Fibroblast of lung (primary cell): ENCODE measurements at regions not wholly inside any gene's neighbourhood (a gene's known extent, or its start where the extent isn't known, plus 50 kb on each side); places are given as distances from the start of the nearest gene placed in this dataset.

Experiments used
- DNase-seq, 2 donors: peaks; one replicate each; pipeline versions ENCODE4 v3.0.0 to v3.0.0-alpha.2; 2010; ENCODE audit warnings: low read depth in 2 of 2
- H2AFZ ChIP-seq: 2 replicates; pipeline ENCODE4 v1.5.1; 2012; ENCODE audit warnings: low read length, control low read depth, inconsistent platforms
- H3K27ac ChIP-seq: 2 replicates; pipeline ENCODE4 v1.5.1; 2011; ENCODE audit warnings: low read length, control low read depth; ENCODE audit not compliant: insufficient read depth
- H3K27me3 ChIP-seq: 2 replicates; pipeline ENCODE4 v1.5.1; 2011; ENCODE audit warnings: mild to moderate bottlenecking, low read length; ENCODE audit not compliant: control insufficient read depth, insufficient read depth
- H3K36me3 ChIP-seq: 2 replicates; pipeline ENCODE4 v1.5.1; 2011; ENCODE audit warnings: low read length; ENCODE audit not compliant: control insufficient read depth, insufficient read depth
- H3K4me1 ChIP-seq: 2 replicates; pipeline ENCODE4 v1.5.1; 2011; ENCODE audit warnings: low read length; ENCODE audit not compliant: control insufficient read depth, insufficient read depth; ENCODE audit errors: extremely low read depth
- H3K4me2 ChIP-seq: 2 replicates; pipeline ENCODE4 v1.5.1; 2011; ENCODE audit warnings: low read length, control low read depth; ENCODE audit not compliant: insufficient read depth; ENCODE audit errors: extremely low read depth
- H3K4me3 ChIP-seq, 4 experiments: fragments of 200-600 bp in 1 of 4; sonication (generic) in 1 of 4; replicated peaks in 1 of 4; 2 replicates each; pipeline ENCODE4 v1.5.1; 2011 to 2016; ENCODE audit warnings: low read length in 4 of 4, low read depth in 3 of 4, mild to moderate bottlenecking in 3 of 4, control low read depth in 2 of 4, inconsistent platforms in 1 of 4, mixed read lengths in 1 of 4; ENCODE audit not compliant: insufficient read depth in 1 of 4; ENCODE audit errors: control extremely low read depth in 1 of 4
- H3K79me2 ChIP-seq: 2 replicates; pipeline ENCODE4 v1.5.1; 2012; ENCODE audit warnings: mild to moderate bottlenecking, low read length, inconsistent platforms; ENCODE audit not compliant: control insufficient read depth, insufficient read depth
- H3K9ac ChIP-seq: 2 replicates; pipeline ENCODE4 v1.5.1; 2011; ENCODE audit warnings: mild to moderate bottlenecking, low read length, control low read depth; ENCODE audit not compliant: insufficient read depth
- H3K9me3 ChIP-seq: 2 replicates; pipeline ENCODE4 v1.5.1; 2012; ENCODE audit warnings: low read depth, low read length; ENCODE audit not compliant: control insufficient read depth, insufficient read depth
- H4K20me1 ChIP-seq: 2 replicates; pipeline ENCODE4 v1.5.1; 2011; ENCODE audit warnings: low read length; ENCODE audit not compliant: control insufficient read depth, insufficient read depth; ENCODE audit errors: extremely low read depth
- CTCF ChIP-seq, 2 donors: IDR thresholded peaks in 1 of 2; conservative IDR thresholded peaks in 1 of 2; 1 replicate in 1 of 2; 2 replicates in 1 of 2; pipeline ENCODE4 v1.5.1; 2011 to 2012; ENCODE audit warnings: low read length in 2 of 2, control low read depth in 1 of 2, inconsistent platforms in 1 of 2, low read depth in 1 of 2, mild to moderate bottlenecking in 1 of 2
- EZH2 ChIP-seq: IDR thresholded peaks from 2 replicates; pipeline ENCODE4 v1.5.1; 2012; ENCODE audit warnings: low read length, control low read depth, mild to moderate bottlenecking; ENCODE audit errors: missing control alignments

GRCh38 chr1:219988387-219988786, 57.9 kb downstream of the EPRS1 start:
- Histone ChIP-seq H3K27ac (no peak overlapping the region), H3K4me3 (no peak overlapping the region), H3K79me2 (no peaks in the 10 kb centered on the region), H3K9ac (no peak overlapping the region), H3K36me3 (no peaks in the 10 kb centered on the region), H2AFZ (no peak overlapping the region), H3K4me2 (no peak overlapping the region), H3K27me3 (no peaks in the 10 kb centered on the region), H3K9me3 (no peaks in the 10 kb centered on the region), H4K20me1 (no peaks in the 10 kb centered on the region), H3K4me1 (no peaks in the 10 kb centered on the region)
- TF ChIP-seq EZH2: no peak
- no peak for TF ChIP-seq CTCF (conservative IDR thresholded peaks at IDR 0.05 in 1 of 2, IDR thresholded peaks at IDR 0.05 in 1 of 2; ENCODE audit: low read depth in 1 of 2, low read length in 2 of 2)
- DNase-seq: no peak

DNA sequence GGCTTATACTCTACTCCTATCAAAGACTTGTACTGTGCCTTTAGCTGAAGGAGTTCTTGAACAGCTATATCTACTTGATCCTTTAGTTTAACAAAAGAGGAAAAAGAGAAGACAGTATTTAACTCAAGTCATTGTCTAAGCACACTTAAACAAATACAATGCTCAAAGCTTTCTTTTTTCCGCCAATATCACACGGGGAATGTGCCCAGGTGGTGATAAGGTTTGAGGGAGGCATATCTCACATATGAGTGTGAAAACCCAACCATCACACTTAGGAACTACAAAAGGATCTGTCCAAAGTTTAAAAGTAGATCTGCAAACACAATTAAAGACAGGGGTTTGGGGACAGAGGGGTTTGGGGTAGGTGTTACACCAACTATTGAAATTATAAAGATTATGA, 59.0 kb upstream of the SLC30A10 start:
- Histone ChIP-seq H3K9ac (no peak overlapping the region), H3K36me3 (peaks cover 2% of the 10 kb centered on the region), H3K27ac (no peak overlapping the region), H4K20me1 (no peaks in the 10 kb centered on the region), H3K4me3 (no peak overlapping the region), H3K9me3 (no peaks in the 10 kb centered on the region), H3K4me2 (no peak overlapping the region), H3K4me1 (no peaks in the 10 kb centered on the region), H3K27me3 (no peaks in the 10 kb centered on the region), H3K79me2 (no peaks in the 10 kb centered on the region), H2AFZ (no peak overlapping the region)
- TF ChIP-seq EZH2: no peak
- DNase-seq: no peak

DNA sequence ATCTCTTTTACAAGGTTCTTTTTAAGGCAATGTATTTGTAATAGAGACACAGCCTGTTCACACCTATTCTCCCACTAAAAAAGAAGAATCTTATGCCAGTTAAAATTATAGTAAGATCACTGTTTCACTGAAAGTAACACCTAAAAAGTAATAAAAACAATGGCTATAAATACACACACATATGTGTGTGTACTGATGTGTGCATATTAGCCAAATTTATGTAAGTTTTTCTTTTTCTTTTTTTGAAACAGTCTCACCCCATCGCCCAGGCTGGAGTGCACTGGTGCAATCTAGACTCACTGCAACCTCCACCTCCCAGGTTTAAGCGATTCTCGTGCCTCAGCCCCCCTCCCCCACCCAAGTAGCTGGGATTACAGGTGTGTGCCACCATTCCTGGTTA, 56.8 kb upstream of the SLC30A10 start:
- H3K4me3 ChIP-seq: no peak overlapping the region
- TF ChIP-seq EZH2: no peak
- no peak for TF ChIP-seq CTCF (conservative IDR thresholded peaks at IDR 0.05 in 1 of 2, IDR thresholded peaks at IDR 0.05 in 1 of 2; ENCODE audit: low read depth in 1 of 2, low read length in 2 of 2)
- H3K9me3 ChIP-seq: no peaks in the 10 kb centered on the region
- no peaks in the 10 kb centered on the region for H3K27me3 ChIP-seq
- peaks cover 2% of the 10 kb centered on the region for H3K36me3 ChIP-seq
- no peaks in the 10 kb centered on the region for H3K79me2 ChIP-seq
- no peak overlapping the region for H3K4me2 ChIP-seq
- H2AFZ ChIP-seq: no peak overlapping the region
- H3K27ac ChIP-seq: no peak overlapping the region
- no peak overlapping the region for H3K9ac ChIP-seq
- no peaks in the 10 kb centered on the region for H3K4me1 ChIP-seq
- DNase-seq: no peak
- H4K20me1 ChIP-seq: no peaks in the 10 kb centered on the region
